GM12891 (cell line): ENCODE measurements at regions not wholly inside any gene's neighbourhood (a gene's known extent, or its start where the extent isn't known, plus 50 kb on each side); places are given as distances from the start of the nearest gene placed in this dataset.

Source experiments
- POLR2A ChIP-seq: IDR thresholded peaks from 2 replicates; pipeline ENCODE4 v1.6.1; 2011; ENCODE audit warnings: low read depth, low read length, control low read depth
- POLR2AphosphoS5 ChIP-seq: IDR thresholded peaks from 2 replicates; pipeline ENCODE4 v1.6.1; 2011; ENCODE audit warnings: low read depth, low read length, control low read depth
- POU2F2 ChIP-seq: IDR thresholded peaks from 2 replicates; pipeline ENCODE4 v1.6.1; 2011; ENCODE audit warnings: low read depth, mild to moderate bottlenecking, control low read depth, low read length, moderate library complexity
- TAF1 ChIP-seq: IDR thresholded peaks from 2 replicates; pipeline ENCODE4 v1.6.1; 2011; ENCODE audit warnings: low read depth, low read length, control low read depth

DNA sequence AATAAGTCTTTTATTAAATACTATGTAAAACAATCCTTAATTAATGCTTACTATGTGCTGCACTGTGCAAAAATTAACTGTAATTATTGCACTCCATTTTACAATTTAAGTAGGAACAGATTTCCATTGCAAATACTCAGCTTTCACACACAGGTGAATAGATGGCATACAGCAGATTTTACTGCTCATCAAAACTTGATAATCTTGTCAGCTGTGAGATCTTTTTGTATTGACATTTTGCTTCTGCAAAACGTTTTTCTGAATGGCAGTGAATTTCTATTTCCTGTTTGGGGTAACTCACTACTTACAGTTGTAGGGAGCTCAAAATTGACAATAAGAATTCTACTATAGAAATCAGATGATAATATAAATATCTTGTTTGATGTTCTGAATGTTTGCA is 220.0 kb upstream of the MAGI2 start:
- no peak for TF ChIP-seq POLR2A
- TF ChIP-seq TAF1: no peak
- TF ChIP-seq POLR2AphosphoS5: no peak
- TF ChIP-seq POU2F2: no peak
